ENCODE measurements at regions not wholly inside any gene's neighbourhood (a gene's known extent, or its start where the extent isn't known, plus 50 kb on each side); places are given as distances from the start of the nearest gene placed in this dataset.
"Not testable (repeated sequence)": the region's sequence is repeated elsewhere in the genome, so short reads cannot be mapped to it uniquely, and the experiment has no call there.

GRCh38 chr5:90133941-90134340 is 275.6 kb downstream of the CETN3 start:
- DNase-seq (ENCODE audit: low read depth in 2 of 2), result no peak

GRCh38 chr5:90131383-90132133 is 278.0 kb downstream of the CETN3 start:
- no peak for DNase-seq (ENCODE audit: low read depth in 2 of 2)

GRCh38 chr5:90128551-90128950 is 281.0 kb downstream of the CETN3 start:
- no peak for DNase-seq (ENCODE audit: low read depth in 2 of 2)

- DNase-seq (ENCODE audit: low read depth in 2 of 2), result no peak
Measured at GRCh38 chr5:90119531-90119971, 290.0 kb downstream of the CETN3 start.

- no peak for DNase-seq (ENCODE audit: low read depth in 2 of 2)
Measured at GRCh38 chr5:90117005-90117404, 292.6 kb downstream of the CETN3 start.

- DNase-seq (ENCODE audit: low read depth in 2 of 2), result no peak
Measured at GRCh38 chr5:90113108-90113507, 296.4 kb downstream of the CETN3 start.

- no peak for DNase-seq (ENCODE audit: low read depth in 2 of 2)
Measured at GRCh38 chr5:90112033-90112692, 297.4 kb downstream of the CETN3 start.

GRCh38 chr5:90111364-90112032 is 298.1 kb downstream of the CETN3 start:
- DNase-seq (ENCODE audit: low read depth in 2 of 2), result no peak

- DNase-seq (ENCODE audit: low read depth in 2 of 2), result no peak
Measured at GRCh38 chr5:90109285-90109684, 300.3 kb downstream of the CETN3 start.

GRCh38 chr5:90099099-90099498 is 310.5 kb downstream of the CETN3 start:
- DNase-seq (ENCODE audit: low read depth in 2 of 2), result no peak

- no peak for DNase-seq (ENCODE audit: low read depth in 2 of 2)
Measured at GRCh38 chr5:90097082-90097477, 312.5 kb downstream of the CETN3 start.

GRCh38 chr5:90096415-90097081 is 313.0 kb downstream of the CETN3 start:
- no peak for DNase-seq (ENCODE audit: low read depth in 2 of 2)

GRCh38 chr5:90095292-90096060 is 314.1 kb downstream of the CETN3 start:
- DNase-seq (ENCODE audit: low read depth in 2 of 2), result no peak

- no peak for DNase-seq (ENCODE audit: low read depth in 2 of 2)
Measured at GRCh38 chr5:90093751-90094485, 315.6 kb downstream of the CETN3 start.

GRCh38 chr5:90092734-90093133 is 316.8 kb downstream of the CETN3 start:
- no peak for DNase-seq (ENCODE audit: low read depth in 2 of 2)

- no peak for DNase-seq (ENCODE audit: low read depth in 2 of 2)
Measured at GRCh38 chr5:90084342-90084741, 325.2 kb downstream of the CETN3 start.

GRCh38 chr5:90073026-90073570 is 336.5 kb downstream of the CETN3 start:
- not testable (repeated sequence) for DNase-seq (ENCODE audit: low read depth in 2 of 2)

- DNase-seq (ENCODE audit: low read depth in 2 of 2), result no peak
Measured at GRCh38 chr5:90071656-90072055, 337.9 kb downstream of the CETN3 start.

- no peak for DNase-seq (ENCODE audit: low read depth in 2 of 2)
Measured at GRCh38 chr5:90071066-90071465, 338.5 kb downstream of the CETN3 start.

- DNase-seq (ENCODE audit: low read depth in 2 of 2), result no peak
Measured at GRCh38 chr5:90066920-90067319, 342.6 kb downstream of the CETN3 start.

Measured in stimulated activated CD4-positive, alpha-beta T cell treated with anti-CD3 and anti-CD28 coated beads, Interleukin-4, amount 100 ng/mL, for 48 hours (primary cell).